ENCODE measurements at regions not wholly inside any gene's neighbourhood (a gene's known extent, or its start where the extent isn't known, plus 50 kb on each side); places are given as distances from the start of the nearest gene placed in this dataset.

GRCh38 chr10:69747179-69747578, 54.5 kb upstream of the COL13A1 start:
- H2BK5ac ChIP-seq (ENCODE audit: insufficient read length, low read length): no peak overlapping the region
- H3K79me1 ChIP-seq (ENCODE audit: insufficient read depth, low read depth, low read length, poor library complexity, severe bottlenecking): no peaks in the 10 kb centered on the region
- no peak overlapping the region for H3T11ph ChIP-seq (ENCODE audit: low read length)
- no peak overlapping the region for H2BK20ac ChIP-seq (ENCODE audit: low read depth, low read length, poor library complexity, severe bottlenecking)
- H3K27me3 ChIP-seq (ENCODE audit: insufficient read depth, low read length): no peaks in the 10 kb centered on the region; the same call in 1 of the 2 replicates
- Mint-ChIP-seq H3K27ac (no peak overlapping the region), H3K9me3 (no peaks in the 10 kb centered on the region), H3K4me1 (peaks cover 5 to 18% of the 10 kb centered on the region in 2 experiments), H3K36me3 (ENCODE audit: insufficient read depth in 1 of 3, low read depth in 3 of 3) (no peaks in the 10 kb centered on the region), H3K27me3 (ENCODE audit: low read depth) (peaks cover 22% of the 10 kb centered on the region), H3K4me3 (no peak overlapping the region)
- no peak overlapping the region for H3K56ac ChIP-seq (ENCODE audit: insufficient read length, low read depth, low read length)
- H2BK12ac ChIP-seq (ENCODE audit: insufficient read length, low read depth, low read length): no peak overlapping the region
- no peak overlapping the region for H2BK120ac ChIP-seq (ENCODE audit: low read depth, low read length, poor library complexity, severe bottlenecking)
- H3K14ac ChIP-seq (ENCODE audit: insufficient read depth, low read length): no peak overlapping the region
- no peak overlapping the region for H3K9ac ChIP-seq (ENCODE audit: extremely low read depth, insufficient read length, low read length)
- no peaks in the 10 kb centered on the region for H3K9me3 ChIP-seq (ENCODE audit: control insufficient read depth, low read depth, low read length)
- H3K4me2 ChIP-seq (ENCODE audit: insufficient read depth, insufficient read length, low read length): no peak overlapping the region
- H3K79me2 ChIP-seq (ENCODE audit: insufficient read depth, low read length): no peaks in the 10 kb centered on the region
- no peaks in the 10 kb centered on the region for H3K4me1 ChIP-seq (ENCODE audit: insufficient read depth, low read length)
- no peak overlapping the region for H4K5ac ChIP-seq (ENCODE audit: insufficient read length, low read depth, low read length)
- no peak overlapping the region for H3K23ac ChIP-seq (ENCODE audit: insufficient read length, low read depth, low read length)
- no peaks in the 10 kb centered on the region for H3K23me2 ChIP-seq (ENCODE audit: insufficient read length, low read depth, low read length, poor library complexity, severe bottlenecking)
- H2AFZ ChIP-seq (ENCODE audit: low read length): no peak overlapping the region
- no peak for DNase-seq
- no CpG with 5 or more reads among the region's 5 CpGs for WGBS (ENCODE audit: extremely low coverage, insufficient read length, low lambda C conversion rate)
- no peak overlapping the region for H4K8ac ChIP-seq (replicated peaks; ENCODE audit: insufficient read length, low read depth, low read length)
- no peak overlapping the region for H2BK15ac ChIP-seq (ENCODE audit: low read depth, low read length)
- TF ChIP-seq, protein P1, sequence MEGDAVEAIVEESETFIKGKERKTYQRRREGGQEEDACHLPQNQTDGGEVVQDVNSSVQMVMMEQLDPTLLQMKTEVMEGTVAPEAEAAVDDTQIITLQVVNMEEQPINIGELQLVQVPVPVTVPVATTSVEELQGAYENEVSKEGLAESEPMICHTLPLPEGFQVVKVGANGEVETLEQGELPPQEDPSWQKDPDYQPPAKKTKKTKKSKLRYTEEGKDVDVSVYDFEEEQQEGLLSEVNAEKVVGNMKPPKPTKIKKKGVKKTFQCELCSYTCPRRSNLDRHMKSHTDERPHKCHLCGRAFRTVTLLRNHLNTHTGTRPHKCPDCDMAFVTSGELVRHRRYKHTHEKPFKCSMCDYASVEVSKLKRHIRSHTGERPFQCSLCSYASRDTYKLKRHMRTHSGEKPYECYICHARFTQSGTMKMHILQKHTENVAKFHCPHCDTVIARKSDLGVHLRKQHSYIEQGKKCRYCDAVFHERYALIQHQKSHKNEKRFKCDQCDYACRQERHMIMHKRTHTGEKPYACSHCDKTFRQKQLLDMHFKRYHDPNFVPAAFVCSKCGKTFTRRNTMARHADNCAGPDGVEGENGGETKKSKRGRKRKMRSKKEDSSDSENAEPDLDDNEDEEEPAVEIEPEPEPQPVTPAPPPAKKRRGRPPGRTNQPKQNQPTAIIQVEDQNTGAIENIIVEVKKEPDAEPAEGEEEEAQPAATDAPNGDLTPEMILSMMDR (conservative IDR thresholded peaks at IDR 0.05): no peak
- H2AK5ac ChIP-seq (ENCODE audit: insufficient read length, low read length): no peak overlapping the region
- H3K4ac ChIP-seq (ENCODE audit: low read depth, low read length): no peak overlapping the region
- no peak overlapping the region for H3K18ac ChIP-seq (ENCODE audit: insufficient read length, low read depth, low read length)
- H4K91ac ChIP-seq (ENCODE audit: insufficient read length, low read depth, low read length): no peak overlapping the region
- no peak overlapping the region for H3K27ac ChIP-seq (ENCODE audit: insufficient read length, low read depth, low read length)
- H4K20me1 ChIP-seq (ENCODE audit: control insufficient read depth, insufficient read depth, insufficient read length): no peaks in the 10 kb centered on the region

All from H9 (cell line).